ENCODE measurements at regions not wholly inside any gene's neighbourhood (a gene's known extent, or its start where the extent isn't known, plus 50 kb on each side); places are given as distances from the start of the nearest gene placed in this dataset.

DNA sequence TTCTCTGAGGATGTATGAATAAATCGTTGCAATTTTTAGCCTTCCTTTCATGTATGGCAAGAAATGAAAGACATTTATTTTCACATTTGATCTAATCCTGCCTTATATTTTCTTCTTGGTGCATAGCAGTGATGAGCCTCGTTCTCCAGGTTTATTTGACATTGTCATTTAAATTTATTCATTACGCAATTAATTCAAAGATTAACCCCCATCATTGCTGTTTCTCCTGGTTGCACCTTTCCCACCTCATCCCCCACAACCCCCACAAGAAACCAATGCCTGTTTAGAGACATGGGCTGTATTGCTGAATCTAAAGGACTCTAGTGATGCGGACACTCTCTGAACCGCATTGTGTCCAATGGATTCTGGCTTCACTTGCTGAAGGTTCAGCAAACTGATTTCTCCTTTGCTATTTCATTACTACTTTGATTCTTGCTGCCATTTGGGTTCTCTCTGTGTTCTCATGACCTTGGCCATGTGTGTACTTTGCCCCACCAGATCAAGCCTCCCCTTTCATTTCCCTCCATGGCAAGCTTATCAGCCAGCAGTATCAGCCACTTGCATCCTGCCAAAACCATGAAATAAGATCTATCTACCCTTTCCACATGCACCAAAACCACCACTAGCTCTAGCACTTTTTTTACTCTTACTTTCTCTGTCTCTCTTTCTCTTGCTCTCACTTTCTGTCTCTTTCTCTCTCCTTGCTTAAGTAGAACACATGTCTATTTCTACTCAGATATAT is 382.7 kb downstream of the GBE1 start:
- TF ChIP-seq, protein P1, sequence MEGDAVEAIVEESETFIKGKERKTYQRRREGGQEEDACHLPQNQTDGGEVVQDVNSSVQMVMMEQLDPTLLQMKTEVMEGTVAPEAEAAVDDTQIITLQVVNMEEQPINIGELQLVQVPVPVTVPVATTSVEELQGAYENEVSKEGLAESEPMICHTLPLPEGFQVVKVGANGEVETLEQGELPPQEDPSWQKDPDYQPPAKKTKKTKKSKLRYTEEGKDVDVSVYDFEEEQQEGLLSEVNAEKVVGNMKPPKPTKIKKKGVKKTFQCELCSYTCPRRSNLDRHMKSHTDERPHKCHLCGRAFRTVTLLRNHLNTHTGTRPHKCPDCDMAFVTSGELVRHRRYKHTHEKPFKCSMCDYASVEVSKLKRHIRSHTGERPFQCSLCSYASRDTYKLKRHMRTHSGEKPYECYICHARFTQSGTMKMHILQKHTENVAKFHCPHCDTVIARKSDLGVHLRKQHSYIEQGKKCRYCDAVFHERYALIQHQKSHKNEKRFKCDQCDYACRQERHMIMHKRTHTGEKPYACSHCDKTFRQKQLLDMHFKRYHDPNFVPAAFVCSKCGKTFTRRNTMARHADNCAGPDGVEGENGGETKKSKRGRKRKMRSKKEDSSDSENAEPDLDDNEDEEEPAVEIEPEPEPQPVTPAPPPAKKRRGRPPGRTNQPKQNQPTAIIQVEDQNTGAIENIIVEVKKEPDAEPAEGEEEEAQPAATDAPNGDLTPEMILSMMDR (IDR thresholded peaks at IDR 0.05; ENCODE audit: low read depth, low read length, missing input control): no peak
- TF ChIP-seq RAD21 (IDR thresholded peaks at IDR 0.05) (no peak), JUND (IDR thresholded peaks at IDR 0.05) (no peak), GABPA (IDR thresholded peaks at IDR 0.05 in 1 of 2, conservative IDR thresholded peaks at IDR 0.05 in 1 of 2) (no peak), TAF1 (conservative IDR thresholded peaks at IDR 0.05) (no peak), SP1 (IDR thresholded peaks at IDR 0.05) (no peak)
- TF ChIP-seq, protein P2, sequence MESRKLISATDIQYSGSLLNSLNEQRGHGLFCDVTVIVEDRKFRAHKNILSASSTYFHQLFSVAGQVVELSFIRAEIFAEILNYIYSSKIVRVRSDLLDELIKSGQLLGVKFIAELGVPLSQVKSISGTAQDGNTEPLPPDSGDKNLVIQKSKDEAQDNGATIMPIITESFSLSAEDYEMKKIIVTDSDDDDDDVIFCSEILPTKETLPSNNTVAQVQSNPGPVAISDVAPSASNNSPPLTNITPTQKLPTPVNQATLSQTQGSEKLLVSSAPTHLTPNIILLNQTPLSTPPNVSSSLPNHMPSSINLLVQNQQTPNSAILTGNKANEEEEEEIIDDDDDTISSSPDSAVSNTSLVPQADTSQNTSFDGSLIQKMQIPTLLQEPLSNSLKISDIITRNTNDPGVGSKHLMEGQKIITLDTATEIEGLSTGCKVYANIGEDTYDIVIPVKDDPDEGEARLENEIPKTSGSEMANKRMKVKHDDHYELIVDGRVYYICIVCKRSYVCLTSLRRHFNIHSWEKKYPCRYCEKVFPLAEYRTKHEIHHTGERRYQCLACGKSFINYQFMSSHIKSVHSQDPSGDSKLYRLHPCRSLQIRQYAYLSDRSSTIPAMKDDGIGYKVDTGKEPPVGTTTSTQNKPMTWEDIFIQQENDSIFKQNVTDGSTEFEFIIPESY (IDR thresholded peaks at IDR 0.05): no peak
- TF ChIP-seq, protein P3, sequence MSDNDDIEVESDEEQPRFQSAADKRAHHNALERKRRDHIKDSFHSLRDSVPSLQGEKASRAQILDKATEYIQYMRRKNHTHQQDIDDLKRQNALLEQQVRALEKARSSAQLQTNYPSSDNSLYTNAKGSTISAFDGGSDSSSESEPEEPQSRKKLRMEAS (IDR thresholded peaks at IDR 0.05): no peak
